ENCODE measurements at regions not wholly inside any gene's neighbourhood (a gene's known extent, or its start where the extent isn't known, plus 50 kb on each side); places are given as distances from the start of the nearest gene placed in this dataset.

GRCh38 chr1:72917920-72918319 lies 635.6 kb upstream of the NEGR1 start:
- no peak overlapping the region for H3K4me3 Mint-ChIP-seq
- peaks cover 8% of the 10 kb centered on the region for H3K4me1 Mint-ChIP-seq

GRCh38 chr1:72915581-72915980 lies 633.2 kb upstream of the NEGR1 start:
- H3K27ac Mint-ChIP-seq (ENCODE audit: unreplicated experiment) = no peak overlapping the region
- no peaks in the 10 kb centered on the region for H3K36me3 Mint-ChIP-seq (ENCODE audit: low read depth)
- no peaks in the 10 kb centered on the region for H3K9me3 Mint-ChIP-seq
- no peak overlapping the region for H3K4me3 Mint-ChIP-seq
- peaks cover 8% of the 10 kb centered on the region for H3K4me1 Mint-ChIP-seq
- DNase-seq (ENCODE audit: low read depth, low spot score) = no peak
- no peaks in the 10 kb centered on the region for H3K27me3 Mint-ChIP-seq (ENCODE audit: low read depth)
- TF ChIP-seq CTCF (conservative IDR thresholded peaks at IDR 0.05) = no peak

More at GRCh38 chr1:72917920-72918319, 635.6 kb upstream of the NEGR1 start:
- Mint-ChIP-seq H3K36me3 (ENCODE audit: low read depth) (no peaks in the 10 kb centered on the region), H3K27me3 (ENCODE audit: low read depth) (no peaks in the 10 kb centered on the region), H3K9me3 (no peaks in the 10 kb centered on the region), H3K27ac (ENCODE audit: unreplicated experiment) (no peak overlapping the region)
- no peak for TF ChIP-seq CTCF (conservative IDR thresholded peaks at IDR 0.05)
- no peak for DNase-seq (ENCODE audit: low read depth, low spot score)

- DNase-seq (ENCODE audit: low read depth, low spot score) = no peak
- peaks cover 3% of the 10 kb centered on the region for H3K9me3 Mint-ChIP-seq
- H3K27me3 Mint-ChIP-seq (ENCODE audit: low read depth) = no peaks in the 10 kb centered on the region
- peaks cover 8% of the 10 kb centered on the region for H3K4me1 Mint-ChIP-seq
- no peaks in the 10 kb centered on the region for H3K36me3 Mint-ChIP-seq (ENCODE audit: low read depth)
- H3K27ac Mint-ChIP-seq (ENCODE audit: unreplicated experiment) = no peak overlapping the region
- no peak for TF ChIP-seq CTCF (conservative IDR thresholded peaks at IDR 0.05)
- no peak overlapping the region for H3K4me3 Mint-ChIP-seq
These were observed 629.3 kb upstream of the NEGR1 start for GRCh38 chr1:72911656-72912055.

GRCh38 chr1:72896256-72896655 lies 613.9 kb upstream of the NEGR1 start:
- TF ChIP-seq CTCF (conservative IDR thresholded peaks at IDR 0.05) = no peak
- H3K9me3 Mint-ChIP-seq = no peaks in the 10 kb centered on the region
- no peaks in the 10 kb centered on the region for H3K36me3 Mint-ChIP-seq (ENCODE audit: low read depth)
- H3K4me3 Mint-ChIP-seq = no peak overlapping the region
- DNase-seq (ENCODE audit: low read depth, low spot score) = no peak
- H3K4me1 Mint-ChIP-seq = no peaks in the 10 kb centered on the region
- no peaks in the 10 kb centered on the region for H3K27me3 Mint-ChIP-seq (ENCODE audit: low read depth)
- H3K27ac Mint-ChIP-seq (ENCODE audit: unreplicated experiment) = no peak overlapping the region

- DNase-seq (ENCODE audit: low read depth, low spot score) = no peak
- H3K27me3 Mint-ChIP-seq (ENCODE audit: low read depth) = no peaks in the 10 kb centered on the region
- H3K4me3 Mint-ChIP-seq = no peak overlapping the region
- H3K9me3 Mint-ChIP-seq = no peaks in the 10 kb centered on the region
- H3K4me1 Mint-ChIP-seq = no peaks in the 10 kb centered on the region
- no peak overlapping the region for H3K27ac Mint-ChIP-seq (ENCODE audit: unreplicated experiment)
- H3K36me3 Mint-ChIP-seq (ENCODE audit: low read depth) = no peaks in the 10 kb centered on the region
- no peak for TF ChIP-seq CTCF (conservative IDR thresholded peaks at IDR 0.05)
These were observed 610.1 kb upstream of the NEGR1 start for GRCh38 chr1:72892461-72892860.

- Mint-ChIP-seq H3K36me3 (ENCODE audit: low read depth) (no peaks in the 10 kb centered on the region), H3K4me3 (no peak overlapping the region), H3K27me3 (ENCODE audit: low read depth) (no peaks in the 10 kb centered on the region), H3K9me3 (no peaks in the 10 kb centered on the region), H3K4me1 (no peaks in the 10 kb centered on the region), H3K27ac (ENCODE audit: unreplicated experiment) (no peak overlapping the region)
- DNase-seq (ENCODE audit: low read depth, low spot score) = no peak
- TF ChIP-seq CTCF (conservative IDR thresholded peaks at IDR 0.05) = no peak
These were observed 609.6 kb upstream of the NEGR1 start for GRCh38 chr1:72891976-72892375.

Measured in neural crest cell (in vitro differentiated cells).